ENCODE measurements at regions not wholly inside any gene's neighbourhood (a gene's known extent, or its start where the extent isn't known, plus 50 kb on each side); places are given as distances from the start of the nearest gene placed in this dataset.

DNA sequence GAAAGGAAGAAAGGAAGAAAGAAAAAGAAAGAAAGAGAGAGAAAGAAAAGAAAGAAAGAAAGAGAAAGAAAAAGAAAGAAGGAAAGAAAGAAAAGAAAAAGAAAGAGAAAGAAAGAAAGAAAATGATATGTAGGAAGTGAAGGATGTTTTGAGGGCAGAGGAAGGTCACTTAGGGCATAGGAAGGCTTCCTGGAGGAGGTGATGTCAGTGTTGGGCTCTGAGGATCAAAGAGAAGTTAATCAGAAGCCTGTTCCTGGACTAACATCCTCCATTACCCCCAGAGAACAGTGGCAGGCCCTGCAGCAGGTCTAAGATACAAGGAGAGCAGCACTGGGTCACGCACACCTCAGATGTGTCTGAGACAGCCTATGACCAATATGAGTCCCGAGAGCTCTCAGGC is 54.7 kb upstream of the CALN1 start:
- Histone ChIP-seq H2AFZ (ENCODE audit: low read depth, low read length) (no peak overlapping the region), H3K4me1 (ENCODE audit: control insufficient read depth, extremely low read depth, insufficient read depth, low read length) (no peaks in the 10 kb centered on the region), H3K4me2 (ENCODE audit: insufficient read depth, low read length) (no peak overlapping the region), H3K9ac (replicated peaks; ENCODE audit: extremely low read depth, insufficient read depth, low read length) (no peak overlapping the region), H3K27me3 (ENCODE audit: control insufficient read depth in 2 of 2, insufficient read depth in 2 of 2, low read length in 2 of 2) (no peaks in the 10 kb centered on the region), H4K20me1 (replicated peaks; ENCODE audit: control insufficient read depth, extremely low read depth, insufficient read depth, low read length) (no peaks in the 10 kb centered on the region), H3K4me3 (replicated peaks in 1 of 3; ENCODE audit: insufficient read depth in 1 of 3, low read depth in 1 of 3, low read length in 3 of 3) (no peak overlapping the region), H3K27ac (ENCODE audit: insufficient read depth, low read depth, low read length) (no peak overlapping the region), H3K9me1 (replicated peaks; ENCODE audit: control insufficient read depth, extremely low read depth, insufficient read depth, low read length) (no peaks in the 10 kb centered on the region), H3K9me3 (replicated peaks; ENCODE audit: control insufficient read depth, insufficient read depth, low read length) (peaks cover 1% of the 10 kb centered on the region), H3K79me2 (ENCODE audit: control insufficient read depth, insufficient read depth, low read length) (no peaks in the 10 kb centered on the region), H3K36me3 (ENCODE audit: control insufficient read depth in 2 of 2, extremely low read depth in 1 of 2, insufficient read depth in 2 of 2, low read length in 2 of 2) (no peaks in the 10 kb centered on the region)
- BruUV-seq (replicated peaks): no TSS peak
- ChIA-PET POLR2A (no interaction called here), CTCF (no interaction called here)
- DNase-seq (ENCODE audit: low read depth, low spot score): no peak
- no peak for TF ChIP-seq JUN (IDR thresholded peaks at IDR 0.05; ENCODE audit: borderline replicate concordance, insufficient read depth, insufficient read length, low read depth)
- TF ChIP-seq POLR2AphosphoS5 (IDR thresholded peaks at IDR 0.05; ENCODE audit: insufficient read depth, low read depth, low read length): no peak
- TF ChIP-seq MYC (IDR thresholded peaks at IDR 0.05; ENCODE audit: low read depth, low read length): no peak
- TF ChIP-seq, protein P1, sequence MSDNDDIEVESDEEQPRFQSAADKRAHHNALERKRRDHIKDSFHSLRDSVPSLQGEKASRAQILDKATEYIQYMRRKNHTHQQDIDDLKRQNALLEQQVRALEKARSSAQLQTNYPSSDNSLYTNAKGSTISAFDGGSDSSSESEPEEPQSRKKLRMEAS (IDR thresholded peaks at IDR 0.05; ENCODE audit: insufficient read depth, insufficient read length): no peak
- TF ChIP-seq EZH2 (IDR thresholded peaks at IDR 0.05; ENCODE audit: borderline replicate concordance, low read depth, low read length, severe bottlenecking): no peak
- TF ChIP-seq, protein P2, sequence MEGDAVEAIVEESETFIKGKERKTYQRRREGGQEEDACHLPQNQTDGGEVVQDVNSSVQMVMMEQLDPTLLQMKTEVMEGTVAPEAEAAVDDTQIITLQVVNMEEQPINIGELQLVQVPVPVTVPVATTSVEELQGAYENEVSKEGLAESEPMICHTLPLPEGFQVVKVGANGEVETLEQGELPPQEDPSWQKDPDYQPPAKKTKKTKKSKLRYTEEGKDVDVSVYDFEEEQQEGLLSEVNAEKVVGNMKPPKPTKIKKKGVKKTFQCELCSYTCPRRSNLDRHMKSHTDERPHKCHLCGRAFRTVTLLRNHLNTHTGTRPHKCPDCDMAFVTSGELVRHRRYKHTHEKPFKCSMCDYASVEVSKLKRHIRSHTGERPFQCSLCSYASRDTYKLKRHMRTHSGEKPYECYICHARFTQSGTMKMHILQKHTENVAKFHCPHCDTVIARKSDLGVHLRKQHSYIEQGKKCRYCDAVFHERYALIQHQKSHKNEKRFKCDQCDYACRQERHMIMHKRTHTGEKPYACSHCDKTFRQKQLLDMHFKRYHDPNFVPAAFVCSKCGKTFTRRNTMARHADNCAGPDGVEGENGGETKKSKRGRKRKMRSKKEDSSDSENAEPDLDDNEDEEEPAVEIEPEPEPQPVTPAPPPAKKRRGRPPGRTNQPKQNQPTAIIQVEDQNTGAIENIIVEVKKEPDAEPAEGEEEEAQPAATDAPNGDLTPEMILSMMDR (IDR thresholded peaks at IDR 0.05; ENCODE audit: extremely low read depth in 1 of 2, insufficient read depth in 1 of 2, low read depth in 1 of 2, low read length in 2 of 2): no peak
- no peak for TF ChIP-seq POLR2A (IDR thresholded peaks at IDR 0.05; ENCODE audit: low read depth, low read length)
- intact Hi-C loops (cut with micrococcal nuclease) (no loop called here), dilution Hi-C loops (cut with MboI; ENCODE audit: extremely low pct_ligation_motif_present, low sequenced_read_pairs) (no loop called here)
- no peak for FAIRE-seq

- Histone ChIP-seq H3K36me3 (ENCODE audit: control insufficient read depth in 2 of 2, extremely low read depth in 1 of 2, insufficient read depth in 2 of 2, low read length in 2 of 2) (no peaks in the 10 kb centered on the region), H3K27ac (ENCODE audit: insufficient read depth, low read depth, low read length) (no peak overlapping the region), H3K4me1 (ENCODE audit: control insufficient read depth, extremely low read depth, insufficient read depth, low read length) (no peaks in the 10 kb centered on the region), H3K79me2 (ENCODE audit: control insufficient read depth, insufficient read depth, low read length) (no peaks in the 10 kb centered on the region), H3K27me3 (ENCODE audit: control insufficient read depth in 2 of 2, insufficient read depth in 2 of 2, low read length in 2 of 2) (no peaks in the 10 kb centered on the region), H3K9me1 (replicated peaks; ENCODE audit: control insufficient read depth, extremely low read depth, insufficient read depth, low read length) (no peaks in the 10 kb centered on the region), H4K20me1 (replicated peaks; ENCODE audit: control insufficient read depth, extremely low read depth, insufficient read depth, low read length) (no peaks in the 10 kb centered on the region), H3K9ac (replicated peaks; ENCODE audit: extremely low read depth, insufficient read depth, low read length) (no peak overlapping the region), H3K4me2 (ENCODE audit: insufficient read depth, low read length) (no peak overlapping the region), H2AFZ (ENCODE audit: low read depth, low read length) (no peak overlapping the region), H3K4me3 (replicated peaks in 1 of 3; ENCODE audit: insufficient read depth in 1 of 3, low read depth in 1 of 3, low read length in 3 of 3) (no peak overlapping the region), H3K9me3 (replicated peaks; ENCODE audit: control insufficient read depth, insufficient read depth, low read length) (peaks cover 1% of the 10 kb centered on the region)
- intact Hi-C loops (cut with micrococcal nuclease) (no loop called here), dilution Hi-C loops (cut with MboI; ENCODE audit: extremely low pct_ligation_motif_present, low sequenced_read_pairs) (no loop called here)
- TF ChIP-seq MYC (IDR thresholded peaks at IDR 0.05; ENCODE audit: low read depth, low read length) (no peak), FOS (IDR thresholded peaks at IDR 0.05; ENCODE audit: borderline replicate concordance, insufficient read depth, low read length) (no peak), POLR2AphosphoS5 (IDR thresholded peaks at IDR 0.05; ENCODE audit: insufficient read depth, low read depth, low read length) (no peak)
- ChIA-PET POLR2A (no interaction called here), CTCF (no interaction called here)
- DNase-seq (ENCODE audit: low read depth, low spot score) (no peak), FAIRE-seq (no peak)
- BruUV-seq (replicated peaks): no TSS peak
Observed at GRCh38 chr7:72465521-72465920, 53.4 kb upstream of the CALN1 start.

Data from endothelial cell of umbilical vein (primary cell).